Umbilical cord (tissue), 1 donor: ENCODE measurements at regions not wholly inside any gene's neighbourhood (a gene's known extent, or its start where the extent isn't known, plus 50 kb on each side); places are given as distances from the start of the nearest gene placed in this dataset.
"Not testable (repeated sequence)": the region's sequence is repeated elsewhere in the genome, so short reads cannot be mapped to it uniquely, and the experiment has no call there.

Experiments
- DNase-seq: peaks from one replicate; pipeline ENCODE4 v3.0.0-alpha.2; 2015; ENCODE audit warnings: low spot score

DNA sequence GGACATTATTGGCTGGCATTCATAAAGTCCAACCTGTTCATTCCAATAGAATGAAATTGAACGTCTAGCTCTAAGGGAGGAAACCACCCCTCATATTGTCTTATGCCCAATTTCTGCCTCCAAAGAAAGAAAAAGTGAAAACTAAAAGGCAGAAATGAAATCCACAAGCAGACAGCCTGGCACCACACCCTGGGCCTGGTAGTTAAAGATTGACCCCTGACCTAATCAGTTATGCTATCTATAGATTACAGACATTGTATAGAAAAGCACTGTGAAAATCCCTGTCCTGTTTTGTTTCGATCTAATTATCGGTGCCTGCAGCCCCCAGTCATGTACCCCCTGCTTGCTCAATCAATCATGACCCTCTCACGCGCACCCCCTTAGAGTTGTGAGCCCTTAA lies 54.3 kb upstream of the ATP1B1 start:
- DNase-seq, result not testable (repeated sequence)

DNA sequence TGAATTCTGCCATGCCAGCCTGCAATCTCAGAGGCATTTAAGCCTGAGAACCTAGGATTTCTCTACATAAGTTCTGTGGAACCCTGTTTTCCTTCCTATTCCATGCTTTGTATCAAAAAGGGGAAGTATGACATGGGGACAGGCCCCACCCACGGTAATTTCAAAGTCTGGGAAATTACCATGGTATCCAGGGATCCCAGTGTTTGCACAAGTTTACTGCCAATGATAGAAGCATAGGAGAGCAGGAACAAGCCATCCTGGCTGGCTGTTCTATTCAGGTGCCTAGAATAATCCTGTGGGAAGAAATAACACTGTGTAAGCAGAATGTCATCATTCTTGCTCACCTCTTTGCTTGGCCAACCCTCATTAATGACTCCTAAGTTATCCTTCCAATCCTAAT lies 53.8 kb upstream of the ATP1B1 start:
- no peak for DNase-seq

DNA sequence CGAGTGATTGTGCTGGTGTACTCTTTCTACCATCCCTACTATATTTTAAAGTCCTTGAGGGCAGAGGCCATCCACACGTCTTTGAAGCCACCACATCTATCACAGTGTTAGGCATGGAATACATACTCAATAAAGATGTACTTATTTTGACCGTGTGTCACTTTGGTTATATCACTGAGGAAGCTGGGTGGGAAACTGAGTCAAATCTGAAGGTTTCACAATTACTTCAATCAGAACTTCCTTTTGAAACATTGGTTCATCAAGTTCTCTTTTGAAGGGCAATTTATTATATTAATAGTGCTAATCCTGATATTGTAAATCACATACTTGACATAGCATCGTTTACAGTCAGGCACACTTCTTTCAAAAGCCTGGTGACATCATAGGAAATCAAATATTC lies 53.3 kb upstream of the ATP1B1 start:
- no peak for DNase-seq
